ENCODE measurements at regions not wholly inside any gene's neighbourhood (a gene's known extent, or its start where the extent isn't known, plus 50 kb on each side); places are given as distances from the start of the nearest gene placed in this dataset.
"Not testable (repeated sequence)": the region's sequence is repeated elsewhere in the genome, so short reads cannot be mapped to it uniquely, and the experiment has no call there.

DNA sequence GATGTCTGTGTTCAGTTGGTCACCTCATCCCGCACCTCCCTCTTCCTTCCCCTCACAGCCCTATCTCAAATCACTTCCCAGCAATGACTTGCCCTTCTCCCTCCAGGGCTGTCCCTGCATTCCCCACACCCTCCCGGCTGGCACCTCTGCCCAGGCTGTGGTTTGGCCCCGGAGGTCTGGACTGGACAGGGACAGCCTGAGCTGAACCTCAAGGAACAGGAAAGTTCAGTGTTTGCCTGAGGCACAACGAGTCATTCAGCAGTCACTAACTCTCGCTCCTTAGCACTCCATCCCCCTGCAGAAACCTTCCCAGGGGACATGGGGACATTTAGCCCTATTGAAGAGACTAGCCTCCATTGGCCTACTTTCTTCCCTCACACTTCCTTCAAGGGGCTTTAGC lies 58.3 kb upstream of the MAP3K1 start:
- no peak for DNase-seq
- TF ChIP-seq, protein P1, sequence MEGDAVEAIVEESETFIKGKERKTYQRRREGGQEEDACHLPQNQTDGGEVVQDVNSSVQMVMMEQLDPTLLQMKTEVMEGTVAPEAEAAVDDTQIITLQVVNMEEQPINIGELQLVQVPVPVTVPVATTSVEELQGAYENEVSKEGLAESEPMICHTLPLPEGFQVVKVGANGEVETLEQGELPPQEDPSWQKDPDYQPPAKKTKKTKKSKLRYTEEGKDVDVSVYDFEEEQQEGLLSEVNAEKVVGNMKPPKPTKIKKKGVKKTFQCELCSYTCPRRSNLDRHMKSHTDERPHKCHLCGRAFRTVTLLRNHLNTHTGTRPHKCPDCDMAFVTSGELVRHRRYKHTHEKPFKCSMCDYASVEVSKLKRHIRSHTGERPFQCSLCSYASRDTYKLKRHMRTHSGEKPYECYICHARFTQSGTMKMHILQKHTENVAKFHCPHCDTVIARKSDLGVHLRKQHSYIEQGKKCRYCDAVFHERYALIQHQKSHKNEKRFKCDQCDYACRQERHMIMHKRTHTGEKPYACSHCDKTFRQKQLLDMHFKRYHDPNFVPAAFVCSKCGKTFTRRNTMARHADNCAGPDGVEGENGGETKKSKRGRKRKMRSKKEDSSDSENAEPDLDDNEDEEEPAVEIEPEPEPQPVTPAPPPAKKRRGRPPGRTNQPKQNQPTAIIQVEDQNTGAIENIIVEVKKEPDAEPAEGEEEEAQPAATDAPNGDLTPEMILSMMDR (IDR thresholded peaks at IDR 0.05), result no peak
- Histone ChIP-seq H3K27ac (no peak overlapping the region), H3K4me1 (peaks cover 0 to 3% (median 0%) of the 10 kb centered on the region in 4 donors), H3K36me3 (no peaks in the 10 kb centered on the region), H3K4me3 (no peak overlapping the region), H3K27me3 (no peaks in the 10 kb centered on the region), H3K9me3 (no peaks in the 10 kb centered on the region)
- intact Hi-C loops (cut with DNase I; ENCODE audit: low total_unique reads), result no loop called here

DNA sequence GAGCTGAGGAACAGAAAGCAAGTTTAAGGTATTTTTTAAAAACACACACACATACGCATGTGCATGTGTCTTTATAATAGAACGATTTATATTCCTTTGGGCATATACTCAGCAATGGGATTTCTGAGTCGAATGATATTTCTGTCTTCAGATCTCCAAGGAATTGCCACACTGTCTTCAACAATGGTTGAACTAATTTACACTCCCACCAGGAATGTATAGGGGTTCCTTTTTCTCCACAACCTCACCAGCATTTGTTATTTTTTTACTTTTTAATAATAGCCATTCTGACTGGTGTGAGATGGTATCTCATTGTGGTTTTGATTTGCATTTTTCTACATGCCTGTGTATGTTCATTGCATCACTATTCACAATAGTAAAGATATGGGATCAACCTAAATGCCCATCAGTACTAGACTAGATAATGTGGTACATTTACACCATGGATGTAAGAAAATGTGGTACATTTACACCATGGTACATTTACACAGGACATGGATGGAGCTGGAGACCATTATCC lies 60.3 kb upstream of the MAP3K1 start:
- no peaks in the 10 kb centered on the region for H3K27me3 ChIP-seq
- H3K4me1 ChIP-seq, result peaks cover 0 to 13% (median 4%) of the 10 kb centered on the region in 4 donors
- H3K9me3 ChIP-seq, result no peaks in the 10 kb centered on the region
- no peak overlapping the region for H3K27ac ChIP-seq
- intact Hi-C loops (cut with DNase I; ENCODE audit: low total_unique reads), result no loop called here
- no peaks in the 10 kb centered on the region for H3K36me3 ChIP-seq
- H3K4me3 ChIP-seq, result no peak overlapping the region
- DNase-seq, result no peak
- TF ChIP-seq, protein P1 (IDR thresholded peaks at IDR 0.05), result no peak

DNA sequence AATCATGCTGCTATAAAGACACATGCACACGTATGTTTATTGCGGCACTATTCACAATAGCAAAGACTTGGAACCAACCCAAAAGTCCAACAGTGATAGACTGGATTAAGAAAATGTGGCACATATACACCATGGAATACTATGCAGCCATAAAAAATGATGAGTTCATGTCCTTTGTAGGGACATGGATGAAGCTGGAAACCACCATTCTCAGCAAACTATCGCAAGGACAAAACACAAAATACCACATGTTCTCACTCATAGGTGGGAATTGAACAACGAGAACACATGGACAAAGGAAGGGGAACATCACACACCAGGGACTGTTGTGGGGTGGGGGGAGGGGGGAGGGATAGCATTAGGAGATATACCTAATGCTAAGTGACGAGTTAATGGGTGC lies 61.8 kb upstream of the MAP3K1 start:
- intact Hi-C loops (cut with DNase I; ENCODE audit: low total_unique reads), result not testable (repeated sequence)

DNA sequence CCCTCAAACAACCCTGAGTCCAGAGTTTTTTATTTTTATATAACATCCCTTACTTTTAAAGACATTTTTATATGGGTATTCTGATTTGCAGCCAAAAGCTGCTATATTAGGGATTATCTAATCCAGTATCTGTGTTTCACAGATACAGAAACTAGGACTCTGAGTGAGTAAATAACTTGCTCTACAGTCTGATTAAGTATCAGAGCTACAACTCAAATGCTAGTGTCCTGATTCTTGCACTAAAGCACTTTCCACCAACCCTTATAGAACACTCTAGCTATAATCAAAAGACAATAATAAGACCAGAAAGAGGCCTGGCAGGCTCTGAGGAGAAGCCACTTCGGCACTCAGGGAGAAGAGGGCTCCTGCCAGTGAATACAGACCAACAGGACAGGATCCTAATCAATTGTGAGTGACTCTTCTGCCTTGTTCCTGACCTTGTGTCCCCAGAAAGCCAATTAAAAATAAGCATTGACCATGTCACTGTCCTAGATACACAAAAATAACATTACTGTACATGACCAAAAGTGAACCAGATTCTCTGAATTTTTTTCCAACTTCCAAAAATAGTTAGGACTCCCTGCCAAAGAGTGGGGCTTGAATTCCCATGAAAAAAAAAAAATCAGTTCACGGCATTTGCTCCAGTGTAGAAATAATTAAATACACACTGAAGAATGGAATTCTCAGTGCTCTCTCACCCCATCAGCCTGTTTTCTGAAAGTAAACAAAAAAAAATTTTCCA lies 63.6 kb upstream of the MAP3K1 start:
- no peaks in the 10 kb centered on the region for H3K36me3 ChIP-seq
- no peaks in the 10 kb centered on the region for H3K9me3 ChIP-seq
- DNase-seq, result no peak
- no peak overlapping the region for H3K27ac ChIP-seq
- peaks cover 0 to 13% (median 4%) of the 10 kb centered on the region in 4 donors for H3K4me1 ChIP-seq
- intact Hi-C loops (cut with DNase I; ENCODE audit: low total_unique reads), result no loop called here
- TF ChIP-seq, protein P1 (IDR thresholded peaks at IDR 0.05), result no peak
- H3K27me3 ChIP-seq, result no peaks in the 10 kb centered on the region
- no peak overlapping the region for H3K4me3 ChIP-seq

More for the DNA sequence above, 61.8 kb upstream of the MAP3K1 start:
- DNase-seq, H3K27ac ChIP-seq, H3K4me3 ChIP-seq, H3K27me3 ChIP-seq, H3K36me3 ChIP-seq, H3K9me3 ChIP-seq: not testable (repeated sequence)
- H3K4me1 ChIP-seq, result peaks cover 0 to 13% (median 4%) of the 10 kb centered on the region in 4 donors

DNA sequence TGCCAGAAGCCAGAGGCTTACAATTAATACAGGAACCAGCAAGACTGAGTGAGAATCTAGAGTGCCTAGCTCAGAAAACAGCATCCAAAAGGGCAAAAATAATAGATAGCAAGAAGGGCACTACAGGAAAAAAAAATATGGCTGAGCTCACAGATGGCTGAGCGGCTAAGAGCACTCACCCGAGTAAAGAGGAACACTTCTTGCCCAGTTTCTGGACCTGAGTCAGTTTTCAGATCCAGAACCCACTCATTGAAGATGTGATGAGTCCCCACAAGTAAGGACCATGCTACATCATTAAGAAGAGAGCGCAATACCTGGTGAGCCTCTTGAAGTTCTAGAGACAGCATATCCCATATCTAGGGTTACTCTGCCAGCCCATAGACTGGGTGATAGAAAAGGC lies 65.5 kb upstream of the MAP3K1 start:
- DNase-seq, result no peak
- no peak overlapping the region for H3K4me3 ChIP-seq
- H3K27me3 ChIP-seq, result no peaks in the 10 kb centered on the region

More for the DNA sequence above, 65.5 kb upstream of the MAP3K1 start:
- intact Hi-C loops (cut with DNase I; ENCODE audit: low total_unique reads), result no loop called here
- Histone ChIP-seq H3K36me3 (no peaks in the 10 kb centered on the region), H3K9me3 (no peaks in the 10 kb centered on the region), H3K4me1 (peaks cover 0 to 13% (median 4%) of the 10 kb centered on the region in 4 donors), H3K27ac (no peak overlapping the region)
- TF ChIP-seq, protein P1 (IDR thresholded peaks at IDR 0.05), result no peak

All from tibial artery (tissue), 4 donors.